ENCODE measurements at regions not wholly inside any gene's neighbourhood (a gene's known extent, or its start where the extent isn't known, plus 50 kb on each side); places are given as distances from the start of the nearest gene placed in this dataset.

DNA sequence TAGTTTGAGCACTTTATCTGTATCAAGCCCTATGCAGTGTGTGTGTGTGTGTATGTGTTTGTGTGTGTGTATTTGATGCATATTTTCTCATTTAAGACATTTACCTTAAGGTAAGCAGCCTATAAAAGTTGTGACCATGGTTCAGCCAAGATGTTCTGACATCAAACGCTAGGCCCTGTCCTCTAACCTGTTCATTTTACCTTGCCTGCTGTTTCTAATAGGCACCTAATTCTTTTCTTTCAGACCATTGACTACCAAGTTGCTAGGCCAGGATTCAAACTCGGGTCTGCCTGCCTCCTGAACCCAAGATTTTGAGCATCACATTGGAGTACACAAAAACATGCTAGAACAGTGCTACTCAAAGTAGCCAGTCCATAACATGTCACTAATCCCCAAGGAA is 274.5 kb downstream of the PLK2 start:
- Histone ChIP-seq H3K4me1 (ENCODE audit: control insufficient read depth, insufficient read depth, low read length) (peaks cover 78% of the 10 kb centered on the region), H3K36me3 (ENCODE audit: control insufficient read depth, insufficient read depth, low read length) (no peaks in the 10 kb centered on the region; the same call in 1 of the 2 replicates), H3K4me3 (ENCODE audit: low read depth in 2 of 2, low read length in 2 of 2) (no peak overlapping the region), H3K27ac (ENCODE audit: low read length) (peak overlapping the region; percentile 100), H3K27me3 (ENCODE audit: control insufficient read depth, insufficient read depth, low read length) (no peaks in the 10 kb centered on the region), H3K9me3 (ENCODE audit: control insufficient read depth, insufficient read depth, low read depth, low read length) (no peaks in the 10 kb centered on the region)
- ATAC-seq: no peak
- in situ Hi-C loops (cut with HindIII; ENCODE audit: low pct_unique_long_range_greater_than_20kb, low sequenced_read_pairs): no loop called here
- ChIA-PET CTCF (no interaction called here), POLR2A (no interaction called here)
- BruUV-seq (replicated peaks): no TSS peak
- intact Hi-C loops (cut with micrococcal nuclease; ENCODE audit: unreplicated experiment): loop anchor here (5.0 to 10.0 kb wide), 3 partner anchors 111 to 691 kb away; no protein-coding TSS in a partner anchor
- DNase-seq (ENCODE audit: low read depth, low spot score): no peak
- TF ChIP-seq, protein P1, sequence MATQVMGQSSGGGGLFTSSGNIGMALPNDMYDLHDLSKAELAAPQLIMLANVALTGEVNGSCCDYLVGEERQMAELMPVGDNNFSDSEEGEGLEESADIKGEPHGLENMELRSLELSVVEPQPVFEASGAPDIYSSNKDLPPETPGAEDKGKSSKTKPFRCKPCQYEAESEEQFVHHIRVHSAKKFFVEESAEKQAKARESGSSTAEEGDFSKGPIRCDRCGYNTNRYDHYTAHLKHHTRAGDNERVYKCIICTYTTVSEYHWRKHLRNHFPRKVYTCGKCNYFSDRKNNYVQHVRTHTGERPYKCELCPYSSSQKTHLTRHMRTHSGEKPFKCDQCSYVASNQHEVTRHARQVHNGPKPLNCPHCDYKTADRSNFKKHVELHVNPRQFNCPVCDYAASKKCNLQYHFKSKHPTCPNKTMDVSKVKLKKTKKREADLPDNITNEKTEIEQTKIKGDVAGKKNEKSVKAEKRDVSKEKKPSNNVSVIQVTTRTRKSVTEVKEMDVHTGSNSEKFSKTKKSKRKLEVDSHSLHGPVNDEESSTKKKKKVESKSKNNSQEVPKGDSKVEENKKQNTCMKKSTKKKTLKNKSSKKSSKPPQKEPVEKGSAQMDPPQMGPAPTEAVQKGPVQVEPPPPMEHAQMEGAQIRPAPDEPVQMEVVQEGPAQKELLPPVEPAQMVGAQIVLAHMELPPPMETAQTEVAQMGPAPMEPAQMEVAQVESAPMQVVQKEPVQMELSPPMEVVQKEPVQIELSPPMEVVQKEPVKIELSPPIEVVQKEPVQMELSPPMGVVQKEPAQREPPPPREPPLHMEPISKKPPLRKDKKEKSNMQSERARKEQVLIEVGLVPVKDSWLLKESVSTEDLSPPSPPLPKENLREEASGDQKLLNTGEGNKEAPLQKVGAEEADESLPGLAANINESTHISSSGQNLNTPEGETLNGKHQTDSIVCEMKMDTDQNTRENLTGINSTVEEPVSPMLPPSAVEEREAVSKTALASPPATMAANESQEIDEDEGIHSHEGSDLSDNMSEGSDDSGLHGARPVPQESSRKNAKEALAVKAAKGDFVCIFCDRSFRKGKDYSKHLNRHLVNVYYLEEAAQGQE (IDR thresholded peaks at IDR 0.05; ENCODE audit: insufficient read depth in 1 of 2, low read depth in 2 of 2, low read length in 1 of 2): no peak
- TF ChIP-seq, protein P2, sequence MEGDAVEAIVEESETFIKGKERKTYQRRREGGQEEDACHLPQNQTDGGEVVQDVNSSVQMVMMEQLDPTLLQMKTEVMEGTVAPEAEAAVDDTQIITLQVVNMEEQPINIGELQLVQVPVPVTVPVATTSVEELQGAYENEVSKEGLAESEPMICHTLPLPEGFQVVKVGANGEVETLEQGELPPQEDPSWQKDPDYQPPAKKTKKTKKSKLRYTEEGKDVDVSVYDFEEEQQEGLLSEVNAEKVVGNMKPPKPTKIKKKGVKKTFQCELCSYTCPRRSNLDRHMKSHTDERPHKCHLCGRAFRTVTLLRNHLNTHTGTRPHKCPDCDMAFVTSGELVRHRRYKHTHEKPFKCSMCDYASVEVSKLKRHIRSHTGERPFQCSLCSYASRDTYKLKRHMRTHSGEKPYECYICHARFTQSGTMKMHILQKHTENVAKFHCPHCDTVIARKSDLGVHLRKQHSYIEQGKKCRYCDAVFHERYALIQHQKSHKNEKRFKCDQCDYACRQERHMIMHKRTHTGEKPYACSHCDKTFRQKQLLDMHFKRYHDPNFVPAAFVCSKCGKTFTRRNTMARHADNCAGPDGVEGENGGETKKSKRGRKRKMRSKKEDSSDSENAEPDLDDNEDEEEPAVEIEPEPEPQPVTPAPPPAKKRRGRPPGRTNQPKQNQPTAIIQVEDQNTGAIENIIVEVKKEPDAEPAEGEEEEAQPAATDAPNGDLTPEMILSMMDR (IDR thresholded peaks at IDR 0.05): no peak
- no peak for TF ChIP-seq TCF7L2 (IDR thresholded peaks at IDR 0.05; ENCODE audit: low read depth, low read length)
- TF ChIP-seq POLR2AphosphoS5 (IDR thresholded peaks at IDR 0.05; ENCODE audit: low read depth, low read length): no peak
- no peak for TF ChIP-seq SIN3A (IDR thresholded peaks at IDR 0.05; ENCODE audit: borderline replicate concordance, insufficient read depth, low read depth, low read length)

DNA sequence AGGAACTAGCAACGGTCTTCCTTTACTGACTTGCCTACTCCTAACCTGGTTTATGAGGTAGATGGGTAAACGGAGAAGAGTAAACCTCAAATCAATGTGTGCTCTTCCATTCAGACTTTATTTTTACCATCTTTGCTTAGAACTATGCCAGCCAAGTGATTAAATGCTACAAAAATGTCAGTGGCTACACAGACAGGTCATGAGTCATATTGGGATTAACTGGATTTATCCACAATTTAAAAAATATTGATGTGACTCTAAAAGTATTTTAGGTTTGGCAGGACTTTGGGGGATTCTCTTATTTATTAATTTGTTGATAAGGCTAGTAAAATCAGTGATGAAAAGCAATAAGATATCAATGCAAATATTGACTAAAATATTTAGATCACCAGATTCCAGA is 275.0 kb downstream of the PLK2 start:
- ChIA-PET POLR2A (no interaction called here), CTCF (no interaction called here)

More for the DNA sequence above, 275.0 kb downstream of the PLK2 start:
- BruUV-seq (replicated peaks): no TSS peak
- ATAC-seq (no peak), DNase-seq (ENCODE audit: low read depth, low spot score) (no peak)
- Histone ChIP-seq H3K36me3 (ENCODE audit: control insufficient read depth, insufficient read depth, low read length) (no peaks in the 10 kb centered on the region; the same call in 1 of the 2 replicates), H3K27ac (ENCODE audit: low read length) (peak overlapping the region; percentile 100), H3K27me3 (ENCODE audit: control insufficient read depth, insufficient read depth, low read length) (no peaks in the 10 kb centered on the region), H3K4me3 (ENCODE audit: low read depth in 2 of 2, low read length in 2 of 2) (no peak overlapping the region), H3K4me1 (ENCODE audit: control insufficient read depth, insufficient read depth, low read length) (peaks cover 73% of the 10 kb centered on the region), H3K9me3 (ENCODE audit: control insufficient read depth, insufficient read depth, low read depth, low read length) (no peaks in the 10 kb centered on the region)
- in situ Hi-C loops (cut with HindIII; ENCODE audit: low pct_unique_long_range_greater_than_20kb, low sequenced_read_pairs) (no loop called here), intact Hi-C loops (cut with micrococcal nuclease; ENCODE audit: unreplicated experiment) (loop anchor here (5.0 to 10.0 kb wide), 3 partner anchors 110 to 690 kb away; no protein-coding TSS in a partner anchor)
- TF ChIP-seq SIN3A (IDR thresholded peaks at IDR 0.05; ENCODE audit: borderline replicate concordance, insufficient read depth, low read depth, low read length) (no peak), POLR2AphosphoS5 (IDR thresholded peaks at IDR 0.05; ENCODE audit: low read depth, low read length) (no peak), TCF7L2 (IDR thresholded peaks at IDR 0.05; ENCODE audit: low read depth, low read length) (no peak)
- TF ChIP-seq, protein P2 (IDR thresholded peaks at IDR 0.05): no peak

Data from Panc1 (cell line).